NCI-H345 treated with DMSO at 0.1 percent for 48 hours (cell line): ENCODE measurements at regions not wholly inside any gene's neighbourhood (a gene's known extent, or its start where the extent isn't known, plus 50 kb on each side); places are given as distances from the start of the nearest gene placed in this dataset.

Experiments
- DNase-seq: peaks from one replicate; lab custom pipeline; 2025; ENCODE audit not compliant: unreplicated experiment; lab: John Stamatoyannopoulos, UW

GRCh38 chr6:23097566-23097965 lies 528.2 kb downstream of the HDGFL1 start:
- DNase-seq = no peak

GRCh38 chr6:23106951-23107350 lies 537.6 kb downstream of the HDGFL1 start:
- DNase-seq = no peak

GRCh38 chr6:23111984-23112383 lies 542.6 kb downstream of the HDGFL1 start:
- no peak for DNase-seq

GRCh38 chr6:23114812-23115504 lies 545.6 kb downstream of the HDGFL1 start:
- DNase-seq = no peak

GRCh38 chr6:23137611-23138010 lies 568.2 kb downstream of the HDGFL1 start:
- DNase-seq = no peak

- DNase-seq = no peak
Observed at GRCh38 chr6:23140871-23141270, 571.5 kb downstream of the HDGFL1 start.

- no peak for DNase-seq
Observed at GRCh38 chr6:23145781-23146180, 576.4 kb downstream of the HDGFL1 start.

- DNase-seq = no peak
Observed at GRCh38 chr6:23154159-23154558, 584.8 kb downstream of the HDGFL1 start.

- no peak for DNase-seq
Observed at GRCh38 chr6:23170049-23170448, 600.7 kb downstream of the HDGFL1 start.

- DNase-seq = no peak
Observed at GRCh38 chr6:23173234-23173633, 603.9 kb downstream of the HDGFL1 start.

- no peak for DNase-seq
Observed at GRCh38 chr6:23174781-23175361, 605.5 kb downstream of the HDGFL1 start.

GRCh38 chr6:23175391-23175790 lies 606.0 kb downstream of the HDGFL1 start:
- no peak for DNase-seq

- no peak for DNase-seq
Observed at GRCh38 chr6:23176471-23176870, 607.1 kb downstream of the HDGFL1 start.

- peak; percentile 92 for DNase-seq
Observed at GRCh38 chr6:23176883-23177282, 607.5 kb downstream of the HDGFL1 start.

GRCh38 chr6:23177806-23178205 lies 608.4 kb downstream of the HDGFL1 start:
- no peak for DNase-seq

GRCh38 chr6:23179994-23180393 lies 610.6 kb downstream of the HDGFL1 start:
- no peak for DNase-seq

- peak; percentile 94 for DNase-seq
Observed at GRCh38 chr6:23180504-23181293, 611.3 kb downstream of the HDGFL1 start.

- DNase-seq = no peak
Observed at GRCh38 chr6:23181356-23182110, 612.2 kb downstream of the HDGFL1 start.

- no peak for DNase-seq
Observed at GRCh38 chr6:23183846-23184245, 614.5 kb downstream of the HDGFL1 start.

- DNase-seq = no peak
Observed at GRCh38 chr6:23184351-23184750, 615.0 kb downstream of the HDGFL1 start.

- no peak for DNase-seq
Observed at GRCh38 chr6:23195487-23195886, 626.1 kb downstream of the HDGFL1 start.
